H1 (cell line): ENCODE measurements at regions not wholly inside any gene's neighbourhood (a gene's known extent, or its start where the extent isn't known, plus 50 kb on each side); places are given as distances from the start of the nearest gene placed in this dataset.

ENCODE experiments used
- CTCF ChIA-PET: fragments of 300-600 bp; sonication (Branson Sonifier 250); formaldehyde crosslinking; loops from one replicate; lab custom pipeline; 2021; ENCODE audit not compliant: partially characterized antibody; lab: Charles Lee
- POLR2A ChIA-PET: fragments of 300-600 bp; sonication (Branson Sonifier 250); formaldehyde crosslinking; loops from one replicate; lab custom pipeline; 2021; ENCODE audit warnings: inconsistent platforms; ENCODE audit not compliant: partially characterized antibody; lab: Charles Lee
- DNase-seq, 2 experiments: peaks; one replicate each; pipeline versions ENCODE4 v3.0.0 to v3.0.0-alpha.2; 2010 to 2022; ENCODE audit warnings: low spot score in 2 of 2, low read depth in 1 of 2, mixed read lengths in 1 of 2
- FAIRE-seq: peaks from 2 replicates; lab custom pipeline; 2011; peaks lifted over from hg19 to GRCh38; lab: Jason Lieb, UNC
- H2AFZ ChIP-seq: 2 replicates; pipeline ENCODE4 v1.8.1; 2012; ENCODE audit warnings: low read length, inconsistent platforms
- H2AK5ac ChIP-seq: 2 replicates; pipeline ENCODE4 v1.6.1; 2013; ENCODE audit warnings: low read depth, low read length
- H2BK120ac ChIP-seq: replicated peaks from 2 replicates; pipeline ENCODE3; 2013; ENCODE audit warnings: low read depth, low read length, inconsistent platforms
- H2BK12ac ChIP-seq: 2 replicates; pipeline ENCODE4 v1.6.1; 2013; ENCODE audit warnings: low read depth, low read length
- H2BK15ac ChIP-seq: 2 replicates; pipeline ENCODE4 v1.6.1; 2013; ENCODE audit warnings: low read length
- H2BK20ac ChIP-seq: 2 replicates; pipeline ENCODE4 v1.6.1; 2013; ENCODE audit warnings: low read length
- H2BK5ac ChIP-seq: 2 replicates; pipeline ENCODE4 v1.6.1; 2013; ENCODE audit warnings: low read depth, low read length
- H3K14ac ChIP-seq: 2 replicates; pipeline ENCODE4 v1.6.1; 2013; ENCODE audit warnings: inconsistent platforms; ENCODE audit not compliant: insufficient read length
- H3K18ac ChIP-seq: 2 replicates; pipeline ENCODE4 v1.6.1; 2013; ENCODE audit warnings: low read length; ENCODE audit errors: extremely low read depth
- H3K23ac ChIP-seq: 2 replicates; pipeline ENCODE4 v1.6.1; 2013; ENCODE audit warnings: inconsistent platforms; ENCODE audit not compliant: insufficient read length
- H3K23me2 ChIP-seq: 2 replicates; pipeline ENCODE4 v1.6.1; 2013; ENCODE audit warnings: low read depth, low read length
- H3K27ac ChIP-seq: 2 replicates; pipeline ENCODE4 v1.6.1; 2011; ENCODE audit warnings: low read depth, low read length, inconsistent platforms
- H3K27me3 ChIP-seq, 4 experiments: replicated peaks in 1 of 4; 1 replicate in 1 of 4; 2 replicates in 3 of 4; pipeline versions ENCODE4 v1.6.1 to v1.8.1; 2011 to 2013; ENCODE audit warnings: low read length in 3 of 4, mild to moderate bottlenecking in 3 of 4, inconsistent platforms in 2 of 4, mixed read lengths in 2 of 4, moderate library complexity in 1 of 4; ENCODE audit not compliant: control insufficient read depth in 3 of 4, insufficient read depth in 3 of 4; ENCODE audit errors: extremely low read depth in 1 of 4
- H3K36me3 ChIP-seq, 4 experiments: 2 replicates each; pipeline versions ENCODE4 v1.6.1 to v1.8.1; 2011 to 2013; ENCODE audit warnings: mild to moderate bottlenecking in 4 of 4, low read length in 3 of 4, moderate library complexity in 2 of 4, control low read depth in 1 of 4, inconsistent platforms in 1 of 4; ENCODE audit not compliant: insufficient read depth in 4 of 4, control insufficient read depth in 2 of 4
- H3K4ac ChIP-seq: replicated peaks from 2 replicates; pipeline ENCODE3; 2013; ENCODE audit warnings: low read length, low read depth, mixed read lengths, inconsistent platforms; ENCODE audit not compliant: insufficient read length
- H3K4me1 ChIP-seq, 4 experiments: replicated peaks in 1 of 4; 1 replicate in 1 of 4; 2 replicates in 3 of 4; pipeline versions ENCODE4 v1.6.1 to v1.8.1; 2011 to 2013; ENCODE audit warnings: low read length in 3 of 4, inconsistent platforms in 2 of 4, mixed read lengths in 1 of 4; ENCODE audit not compliant: insufficient read depth in 4 of 4, control insufficient read depth in 3 of 4
- H3K4me2 ChIP-seq, 2 experiments: 2 replicates each; pipeline versions ENCODE4 v1.6.1 to v1.8.1; 2011 to 2013; ENCODE audit warnings: low read depth in 2 of 2, low read length in 2 of 2, control low read depth in 1 of 2, inconsistent platforms in 1 of 2, mild to moderate bottlenecking in 1 of 2; ENCODE audit not compliant: insufficient read depth in 1 of 2
- H3K4me3 ChIP-seq, 4 experiments: fragments of 200-600, 300-600 bp in 1 of 4; sonication (generic), shearing (Covaris generic), sonication (Bioruptor Twin) in 1 of 4; 2 replicates each; pipeline versions ENCODE4 v1.5.1 to v1.8.1; 2011 to 2016; ENCODE audit warnings: low read length in 4 of 4, low read depth in 3 of 4, control low read depth in 2 of 4, inconsistent platforms in 2 of 4, mild to moderate bottlenecking in 2 of 4, mixed read lengths in 1 of 4, moderate library complexity in 1 of 4; ENCODE audit not compliant: insufficient read depth in 2 of 4; ENCODE audit errors: extremely low read depth in 1 of 4
- H3K56ac ChIP-seq: replicated peaks from 2 replicates; pipeline ENCODE3; 2013; ENCODE audit warnings: low read depth, mild to moderate bottlenecking, mixed read lengths, low read length, inconsistent platforms; ENCODE audit not compliant: insufficient read length
- H3K79me1 ChIP-seq: 2 replicates; pipeline ENCODE4 v1.6.1; 2013; ENCODE audit warnings: low read depth, low read length, control low read depth
- H3K79me2 ChIP-seq, 2 experiments: 2 replicates each; pipeline versions ENCODE4 v1.6.1 to v1.8.1; 2012 to 2013; ENCODE audit warnings: low read length in 2 of 2, mild to moderate bottlenecking in 2 of 2, inconsistent platforms in 1 of 2; ENCODE audit not compliant: insufficient read depth in 2 of 2, control insufficient read depth in 1 of 2
- H3K9ac ChIP-seq, 4 experiments: replicated peaks in 1 of 4; 1 replicate in 1 of 4; 2 replicates in 3 of 4; pipeline versions ENCODE4 v1.6.1 to v1.8.1; 2011 to 2013; ENCODE audit warnings: low read depth in 3 of 4, low read length in 3 of 4, control low read depth in 2 of 4, mild to moderate bottlenecking in 2 of 4, moderate library complexity in 2 of 4, inconsistent platforms in 1 of 4; ENCODE audit errors: extremely low read depth in 1 of 4
- H3K9me3 ChIP-seq, 2 experiments: 2 replicates each; pipeline versions ENCODE4 v1.6.1 to v1.8.1; 2012 to 2013; ENCODE audit warnings: mild to moderate bottlenecking in 2 of 2, moderate library complexity in 2 of 2, control low read depth in 1 of 2, inconsistent platforms in 1 of 2, low read depth in 1 of 2, low read length in 1 of 2, mixed read lengths in 1 of 2; ENCODE audit not compliant: insufficient read depth in 2 of 2
- H4K20me1 ChIP-seq, 2 experiments: replicated peaks in 1 of 2; 2 replicates each; pipeline versions ENCODE3 to v1.8.1; 2011 to 2013; ENCODE audit warnings: inconsistent platforms in 2 of 2, low read length in 2 of 2, mild to moderate bottlenecking in 1 of 2; ENCODE audit not compliant: insufficient read depth in 2 of 2, control insufficient read depth in 1 of 2
- H4K5ac ChIP-seq: 2 replicates; pipeline ENCODE4 v1.6.1; 2013; ENCODE audit warnings: low read length, low read depth, mixed read lengths, inconsistent platforms; ENCODE audit not compliant: insufficient read length
- H4K8ac ChIP-seq: 2 replicates; pipeline ENCODE4 v1.8.0; 2013; ENCODE audit warnings: mild to moderate bottlenecking, moderate library complexity, low read length, inconsistent platforms; ENCODE audit not compliant: insufficient read depth; ENCODE audit errors: extremely low read depth
- H4K91ac ChIP-seq: replicated peaks from 2 replicates; pipeline ENCODE3; 2013; ENCODE audit warnings: low read length, mixed read lengths, inconsistent platforms; ENCODE audit not compliant: insufficient read length
- BACH1 ChIP-seq: IDR thresholded peaks from 2 replicates; pipeline ENCODE4 v1.6.1; 2012; ENCODE audit warnings: low read length, improper control_type of control experiment
- MAFK ChIP-seq: IDR thresholded peaks from 2 replicates; pipeline ENCODE4 v1.6.1; 2012; ENCODE audit warnings: low read depth, mild to moderate bottlenecking, improper control_type of control experiment, low read length
- NRF1 ChIP-seq: IDR thresholded peaks from 2 replicates; pipeline ENCODE4 v1.6.1; 2011; ENCODE audit warnings: mild to moderate bottlenecking, low read depth, low read length, improper control_type of control experiment
- WGBS, 2 experiments: shearing (Covaris generic) in 1 of 2; methylation state at CpG; one replicate each; pipeline versions ENCODE4 v1.1.6 to v1.1.7; 2013 to 2015; ENCODE audit warnings: low lambda C conversion rate in 2 of 2, mixed read lengths in 2 of 2, inconsistent platforms in 1 of 2, low coverage in 1 of 2, missing lambda C conversion rate in 1 of 2; ENCODE audit not compliant: insufficient replicate concordance in 2 of 2, insufficient coverage in 1 of 2, insufficient read length in 1 of 2; ENCODE audit errors: extremely low coverage in 1 of 2, missing lambda C conversion rate in 1 of 2; 5-methylcytosine and 5-hydroxymethylcytosine counted together

DNA sequence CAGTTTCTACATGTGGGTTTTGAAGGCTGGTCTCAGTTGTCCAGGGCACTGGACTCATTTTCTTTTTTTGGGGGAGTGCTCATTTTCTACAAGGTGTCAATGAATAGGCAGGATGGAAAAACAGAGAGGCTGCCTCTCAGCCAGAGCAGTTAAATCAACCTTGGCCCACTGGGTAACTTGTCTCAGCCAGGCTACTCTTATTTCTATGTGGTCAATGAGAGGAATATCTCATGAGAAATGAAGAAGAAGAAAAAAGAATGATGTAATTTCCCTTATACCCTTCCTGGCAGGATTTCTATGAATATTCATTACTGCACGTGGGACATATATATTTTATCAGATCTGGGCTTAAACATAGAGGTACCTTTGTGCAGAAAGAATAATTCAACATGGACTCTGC is 155.2 kb upstream of the E2F7 start:
- no peak overlapping the region for H3K4ac ChIP-seq
- no peak overlapping the region for H2BK20ac ChIP-seq
- H3K23ac ChIP-seq = no peak overlapping the region
- 88% methylated on average over 1 of the region's 1 CpG; no CpG with 5 or more reads in 1 of the 2 experiments for WGBS, 2 experiments
- no peak overlapping the region for H3K56ac ChIP-seq
- H3K36me3 ChIP-seq = no peaks in the 10 kb centered on the region
- H3K4me1 ChIP-seq = peaks cover 0 to 3% (median 0%) of the 10 kb centered on the region in 4 experiments; a peak in 2 of 7 replicates
- no peak overlapping the region for H3K27ac ChIP-seq
- FAIRE-seq (no peak), DNase-seq (no peak)
- H3K9ac ChIP-seq = no peak overlapping the region
- H2BK12ac ChIP-seq = no peak overlapping the region
- TF ChIP-seq MAFK (no peak), BACH1 (no peak), NRF1 (no peak)
- H3K79me2 ChIP-seq = no peaks in the 10 kb centered on the region
- no peak overlapping the region for H2AFZ ChIP-seq
- no peaks in the 10 kb centered on the region for H4K20me1 ChIP-seq
- no peaks in the 10 kb centered on the region for H3K27me3 ChIP-seq
- H3K4me3 ChIP-seq = no peak overlapping the region
- H3K4me2 ChIP-seq = no peak overlapping the region
- H3K79me1 ChIP-seq = no peaks in the 10 kb centered on the region
- no peak overlapping the region for H4K5ac ChIP-seq
- H4K91ac ChIP-seq = no peak overlapping the region
- no peak overlapping the region for H2BK5ac ChIP-seq
- ChIA-PET CTCF (no interaction called here), POLR2A (no interaction called here)
- H3K14ac ChIP-seq = no peak overlapping the region
- H3K9me3 ChIP-seq = no peaks in the 10 kb centered on the region
- no peaks in the 10 kb centered on the region; the same call in 1 of the 2 replicates for H3K23me2 ChIP-seq
- H3K18ac ChIP-seq = no peak overlapping the region
- H4K8ac ChIP-seq = no peak overlapping the region
- H2AK5ac ChIP-seq = no peak overlapping the region
- H2BK15ac ChIP-seq = no peak overlapping the region
- H2BK120ac ChIP-seq = no peak overlapping the region
